ENCODE measurements at regions not wholly inside any gene's neighbourhood (a gene's known extent, or its start where the extent isn't known, plus 50 kb on each side); places are given as distances from the start of the nearest gene placed in this dataset.

DNA sequence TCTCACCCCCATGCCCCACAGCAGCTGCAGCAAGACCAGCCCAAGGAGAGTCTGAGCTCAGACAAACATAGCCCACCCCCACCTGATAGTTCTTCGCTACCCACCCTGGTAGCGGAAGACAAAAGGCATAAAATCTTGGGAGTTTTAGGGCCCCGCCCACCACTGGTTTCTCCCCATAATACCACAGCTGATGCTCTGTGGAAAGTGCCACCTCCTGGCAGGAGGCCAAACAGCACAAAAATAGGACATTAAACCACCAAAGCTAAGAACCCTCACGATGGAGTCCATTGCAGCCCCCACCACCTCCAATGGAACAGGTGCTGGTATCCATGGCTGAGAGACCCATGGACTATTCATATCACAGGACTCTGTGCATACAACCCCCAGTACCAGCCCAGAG, 226.7 kb downstream of the SNCA start:
- Histone ChIP-seq H3K23me2 (ENCODE audit: insufficient read length, low read depth, low read length, poor library complexity, severe bottlenecking) (no peaks in the 10 kb centered on the region), H2BK12ac (ENCODE audit: insufficient read length, low read depth, low read length) (no peak overlapping the region), H3K79me1 (ENCODE audit: insufficient read depth, low read depth, low read length, poor library complexity, severe bottlenecking) (no peaks in the 10 kb centered on the region), H4K20me1 (ENCODE audit: control insufficient read depth, insufficient read depth, insufficient read length) (no peaks in the 10 kb centered on the region), H3K9me3 (ENCODE audit: control insufficient read depth, low read depth, low read length) (no peaks in the 10 kb centered on the region), H4K91ac (ENCODE audit: insufficient read length, low read depth, low read length) (no peak overlapping the region), H2BK15ac (ENCODE audit: low read depth, low read length) (no peak overlapping the region), H3K4me1 (ENCODE audit: insufficient read depth, low read length) (no peaks in the 10 kb centered on the region), H3T11ph (ENCODE audit: low read length) (no peak overlapping the region), H2AK5ac (ENCODE audit: insufficient read length, low read length) (no peak overlapping the region), H2AFZ (ENCODE audit: low read length) (no peak overlapping the region), H3K79me2 (ENCODE audit: insufficient read depth, low read length) (no peaks in the 10 kb centered on the region), H3K4me2 (ENCODE audit: insufficient read depth, insufficient read length, low read length) (no peak overlapping the region), H4K8ac (replicated peaks; ENCODE audit: insufficient read length, low read depth, low read length) (no peak overlapping the region), H3K27me3 (ENCODE audit: insufficient read depth, low read length) (no peaks in the 10 kb centered on the region), H2BK20ac (ENCODE audit: low read depth, low read length, poor library complexity, severe bottlenecking) (no peak overlapping the region), H3K4ac (ENCODE audit: low read depth, low read length) (no peak overlapping the region), H3K23ac (ENCODE audit: insufficient read length, low read depth, low read length) (no peak overlapping the region), H3K56ac (ENCODE audit: insufficient read length, low read depth, low read length) (no peak overlapping the region), H4K5ac (ENCODE audit: insufficient read length, low read depth, low read length) (no peak overlapping the region), H3K14ac (ENCODE audit: insufficient read depth, low read length) (no peak overlapping the region), H2BK120ac (ENCODE audit: low read depth, low read length, poor library complexity, severe bottlenecking) (no peak overlapping the region), H3K18ac (ENCODE audit: insufficient read length, low read depth, low read length) (no peak overlapping the region), H3K9ac (ENCODE audit: extremely low read depth, insufficient read length, low read length) (no peak overlapping the region), H2BK5ac (ENCODE audit: insufficient read length, low read length) (no peak overlapping the region), H3K27ac (ENCODE audit: insufficient read length, low read depth, low read length) (no peak overlapping the region)
- no peak overlapping the region for H3K4me3 Mint-ChIP-seq
- WGBS (ENCODE audit: extremely low coverage, insufficient read length, low lambda C conversion rate) = no CpG with 5 or more reads among the region's 4 CpGs
- TF ChIP-seq, protein P1, sequence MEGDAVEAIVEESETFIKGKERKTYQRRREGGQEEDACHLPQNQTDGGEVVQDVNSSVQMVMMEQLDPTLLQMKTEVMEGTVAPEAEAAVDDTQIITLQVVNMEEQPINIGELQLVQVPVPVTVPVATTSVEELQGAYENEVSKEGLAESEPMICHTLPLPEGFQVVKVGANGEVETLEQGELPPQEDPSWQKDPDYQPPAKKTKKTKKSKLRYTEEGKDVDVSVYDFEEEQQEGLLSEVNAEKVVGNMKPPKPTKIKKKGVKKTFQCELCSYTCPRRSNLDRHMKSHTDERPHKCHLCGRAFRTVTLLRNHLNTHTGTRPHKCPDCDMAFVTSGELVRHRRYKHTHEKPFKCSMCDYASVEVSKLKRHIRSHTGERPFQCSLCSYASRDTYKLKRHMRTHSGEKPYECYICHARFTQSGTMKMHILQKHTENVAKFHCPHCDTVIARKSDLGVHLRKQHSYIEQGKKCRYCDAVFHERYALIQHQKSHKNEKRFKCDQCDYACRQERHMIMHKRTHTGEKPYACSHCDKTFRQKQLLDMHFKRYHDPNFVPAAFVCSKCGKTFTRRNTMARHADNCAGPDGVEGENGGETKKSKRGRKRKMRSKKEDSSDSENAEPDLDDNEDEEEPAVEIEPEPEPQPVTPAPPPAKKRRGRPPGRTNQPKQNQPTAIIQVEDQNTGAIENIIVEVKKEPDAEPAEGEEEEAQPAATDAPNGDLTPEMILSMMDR (conservative IDR thresholded peaks at IDR 0.05) = no peak; the same call in 2 of the 3 replicates
- DNase-seq = no peak
- no peaks in the 10 kb centered on the region for H3K9me3 Mint-ChIP-seq
- peaks cover 2% of the 10 kb centered on the region; the same call in 1 of the 2 replicates for H3K27me3 Mint-ChIP-seq (ENCODE audit: low read depth)
- H3K36me3 Mint-ChIP-seq (ENCODE audit: insufficient read depth in 1 of 3, low read depth in 3 of 3) = peaks cover 0 to 4% (median 0%) of the 10 kb centered on the region in 3 experiments; a peak in 1 of 7 replicates
- peaks cover 6 to 8% of the 10 kb centered on the region in 2 experiments for H3K4me1 Mint-ChIP-seq
- no peak overlapping the region; a peak in 1 of 7 replicates for H3K27ac Mint-ChIP-seq

All from H9 (cell line).